Kidney (tissue), 13 donors: ENCODE measurements at regions not wholly inside any gene's neighbourhood (a gene's known extent, or its start where the extent isn't known, plus 50 kb on each side); places are given as distances from the start of the nearest gene placed in this dataset.

Experiments used
- DNase-seq, 5 donors: peaks; one replicate each; pipeline ENCODE4 v3.0.0-alpha.2; 2013 to 2020
- FAIRE-seq: peaks from 2 replicates; lab custom pipeline; 2012; peaks lifted over from hg19 to GRCh38; lab: Jason Lieb, UNC
- H3K27ac ChIP-seq, 2 donors: one replicate each; pipeline ENCODE4 v1.7.0; 2013; ENCODE audit warnings: low read depth in 2 of 2, low read length in 2 of 2, inconsistent platforms in 1 of 2
- H3K27me3 ChIP-seq: one replicate; pipeline ENCODE4 v1.7.1; 2013; ENCODE audit warnings: low read length, inconsistent platforms; ENCODE audit not compliant: control insufficient read depth, insufficient read depth
- H3K36me3 ChIP-seq, 3 donors: one replicate each; pipeline versions ENCODE4 v1.7.0 to v1.7.1; 2013; ENCODE audit warnings: low read length in 3 of 3, control low read depth in 1 of 3, inconsistent platforms in 1 of 3; ENCODE audit not compliant: insufficient read depth in 3 of 3, control insufficient read depth in 2 of 3
- H3K4me1 ChIP-seq, 3 donors: one replicate each; pipeline versions ENCODE4 v1.7.0 to v1.7.1; 2013; ENCODE audit warnings: low read length in 3 of 3, inconsistent platforms in 1 of 3, low read depth in 1 of 3; ENCODE audit not compliant: control insufficient read depth in 2 of 3, insufficient read depth in 2 of 3
- H3K4me3 ChIP-seq, 3 donors: one replicate each; pipeline versions ENCODE4 v1.7.0 to v1.8.1; 2013; ENCODE audit warnings: low read length in 3 of 3, control low read depth in 1 of 3, inconsistent platforms in 1 of 3
- H3K9ac ChIP-seq, 3 donors: one replicate each; pipeline versions ENCODE4 v1.7.0 to v1.7.1; 2013; ENCODE audit warnings: low read length in 3 of 3, control low read depth in 1 of 3, inconsistent platforms in 1 of 3
- H3K9me3 ChIP-seq, 3 donors: one replicate each; pipeline versions ENCODE4 v1.7.0 to v1.7.1; 2013; ENCODE audit warnings: low read length in 3 of 3, control low read depth in 1 of 3, inconsistent platforms in 1 of 3; ENCODE audit not compliant: control insufficient read depth in 2 of 3, insufficient read depth in 1 of 3
- intact Hi-C: fragments of 100-400 bp; cut with DNase I; formaldehyde crosslinking; loops from one replicate; pipeline ENCODE4 v1.11.1; 2022
- TF ChIP-seq, protein P1 (sequence below): IDR thresholded peaks from 3 replicates; pipeline ENCODE4 v1.5.1; 2012; ENCODE audit warnings: mild to moderate bottlenecking, moderate library complexity, borderline replicate concordance; ENCODE audit not compliant: insufficient read depth; ENCODE audit errors: extremely low read depth
- donor health status: control.
- donor health status: control.
- donor health status: control.
- donor health status: control.
- donor health status: control.
- donor health status: DM: yes; HTN: yes; CAD: no.
- donor health status: Normal renal cell carcinoma (clear cell type).

DNA sequence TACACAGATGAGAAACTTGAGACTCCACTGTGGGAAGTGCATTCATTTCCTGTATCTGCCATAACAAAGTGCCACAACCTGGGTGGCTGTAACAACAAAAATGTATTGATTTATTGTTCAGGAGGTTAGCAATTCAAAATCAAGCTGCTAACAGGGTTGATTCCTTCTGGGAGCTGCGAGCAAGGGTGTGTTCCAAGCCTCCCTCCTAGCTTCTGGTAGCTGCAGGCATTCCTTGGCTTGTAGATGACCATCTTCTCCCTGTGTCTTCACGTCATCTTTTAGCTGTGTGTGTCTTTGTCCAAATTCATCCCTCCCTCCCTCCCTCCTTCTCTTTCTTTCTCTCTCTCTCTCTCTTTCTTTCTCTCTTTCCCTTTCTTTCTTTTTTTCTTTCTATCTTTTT lies 258.1 kb downstream of the MSX2 start:
- H3K4me3 ChIP-seq: no peak overlapping the region
- no peaks in the 10 kb centered on the region for H3K27me3 ChIP-seq

DNA sequence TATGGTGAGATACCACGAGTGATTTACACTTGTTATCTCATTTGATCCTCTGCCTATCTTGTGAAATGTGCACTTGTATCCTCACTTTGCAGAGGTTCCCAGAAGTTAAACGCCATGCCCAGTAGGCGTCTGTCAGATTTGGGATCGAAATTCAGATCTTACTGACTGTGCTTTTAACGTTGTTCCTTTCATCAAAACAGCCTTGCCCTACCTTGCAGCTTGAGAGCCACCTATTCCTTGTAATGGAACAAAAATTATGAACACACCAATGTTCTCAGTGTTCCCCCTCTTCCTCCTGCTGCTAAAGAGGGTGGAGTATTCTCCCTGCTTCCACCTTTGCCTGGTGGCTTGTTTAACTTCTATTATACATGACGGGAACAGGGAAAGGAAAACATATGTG lies 257.0 kb downstream of the MSX2 start:
- Histone ChIP-seq H3K27me3 (no peaks in the 10 kb centered on the region), H3K9me3 (no peaks in the 10 kb centered on the region), H3K9ac (no peak overlapping the region), H3K4me1 (no peaks in the 10 kb centered on the region), H3K27ac (no peak overlapping the region), H3K36me3 (no peaks in the 10 kb centered on the region), H3K4me3 (no peak overlapping the region)
- no peak for FAIRE-seq
- DNase-seq: no peak
- TF ChIP-seq, protein P1, sequence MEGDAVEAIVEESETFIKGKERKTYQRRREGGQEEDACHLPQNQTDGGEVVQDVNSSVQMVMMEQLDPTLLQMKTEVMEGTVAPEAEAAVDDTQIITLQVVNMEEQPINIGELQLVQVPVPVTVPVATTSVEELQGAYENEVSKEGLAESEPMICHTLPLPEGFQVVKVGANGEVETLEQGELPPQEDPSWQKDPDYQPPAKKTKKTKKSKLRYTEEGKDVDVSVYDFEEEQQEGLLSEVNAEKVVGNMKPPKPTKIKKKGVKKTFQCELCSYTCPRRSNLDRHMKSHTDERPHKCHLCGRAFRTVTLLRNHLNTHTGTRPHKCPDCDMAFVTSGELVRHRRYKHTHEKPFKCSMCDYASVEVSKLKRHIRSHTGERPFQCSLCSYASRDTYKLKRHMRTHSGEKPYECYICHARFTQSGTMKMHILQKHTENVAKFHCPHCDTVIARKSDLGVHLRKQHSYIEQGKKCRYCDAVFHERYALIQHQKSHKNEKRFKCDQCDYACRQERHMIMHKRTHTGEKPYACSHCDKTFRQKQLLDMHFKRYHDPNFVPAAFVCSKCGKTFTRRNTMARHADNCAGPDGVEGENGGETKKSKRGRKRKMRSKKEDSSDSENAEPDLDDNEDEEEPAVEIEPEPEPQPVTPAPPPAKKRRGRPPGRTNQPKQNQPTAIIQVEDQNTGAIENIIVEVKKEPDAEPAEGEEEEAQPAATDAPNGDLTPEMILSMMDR: no peak
- intact Hi-C loops: no loop called here

More for the DNA sequence above, 258.1 kb downstream of the MSX2 start:
- Histone ChIP-seq H3K27ac (no peak overlapping the region), H3K4me1 (no peaks in the 10 kb centered on the region), H3K9ac (no peak overlapping the region), H3K36me3 (no peaks in the 10 kb centered on the region), H3K9me3 (no peaks in the 10 kb centered on the region)
- TF ChIP-seq, protein P1: no peak
- no peak for FAIRE-seq
- intact Hi-C loops: no loop called here
- peak in 1 of 5 donors; percentile 16 for DNase-seq

DNA sequence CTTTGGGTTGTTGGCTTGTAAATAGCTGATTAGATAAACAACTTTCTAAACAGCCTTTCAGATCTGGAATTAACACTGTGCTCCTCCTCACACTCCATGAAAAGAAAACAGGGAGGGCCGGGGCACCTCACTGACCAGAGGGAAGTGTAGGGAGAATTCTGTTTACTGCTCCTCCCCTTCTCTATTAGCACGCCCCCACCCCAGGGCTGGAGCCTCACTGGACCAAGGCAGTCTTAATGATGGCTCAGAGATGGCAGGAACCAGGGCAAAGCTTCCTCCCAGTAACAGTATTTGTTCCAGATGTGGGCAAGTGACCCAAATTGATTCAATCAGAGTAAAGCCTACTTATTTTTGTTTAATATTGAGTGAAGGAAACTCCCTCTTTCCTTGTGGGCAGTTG lies 256.6 kb downstream of the MSX2 start:
- DNase-seq: peak in 1 of 5 donors; percentile 17
- TF ChIP-seq, protein P1: no peak

DNA sequence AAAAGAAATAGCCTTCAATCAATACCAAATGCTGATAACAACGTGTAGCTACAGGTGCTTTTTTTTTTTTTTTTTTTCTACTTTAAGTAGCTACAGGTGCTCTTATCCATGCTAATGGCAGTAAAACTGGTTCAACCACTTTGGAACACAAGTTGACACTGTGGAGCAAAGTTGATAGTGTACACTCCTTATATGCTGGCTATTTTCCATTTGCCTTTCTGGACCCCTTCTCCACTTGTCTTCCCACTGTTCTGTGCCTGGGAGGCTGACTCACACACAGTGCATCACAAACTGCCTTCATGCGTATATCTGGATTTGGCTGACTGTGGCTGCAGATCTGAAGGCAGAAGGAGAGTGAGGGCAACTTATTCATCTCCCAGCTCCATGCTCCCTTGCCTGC lies 247.9 kb downstream of the MSX2 start:
- Histone ChIP-seq H3K9ac (no peak overlapping the region), H3K36me3 (no peaks in the 10 kb centered on the region), H3K4me3 (no peak overlapping the region), H3K4me1 (no peaks in the 10 kb centered on the region), H3K9me3 (no peaks in the 10 kb centered on the region), H3K27ac (no peak overlapping the region), H3K27me3 (no peaks in the 10 kb centered on the region)
- no peak for FAIRE-seq
- DNase-seq: peak in 2 of 5 donors; percentile 38 to 39
- TF ChIP-seq, protein P1: no peak
- intact Hi-C loops: no loop called here

More for the DNA sequence above, 256.6 kb downstream of the MSX2 start:
- Histone ChIP-seq H3K4me3 (no peak overlapping the region), H3K9me3 (no peaks in the 10 kb centered on the region), H3K4me1 (no peaks in the 10 kb centered on the region), H3K9ac (no peak overlapping the region), H3K36me3 (no peaks in the 10 kb centered on the region), H3K27ac (no peak overlapping the region), H3K27me3 (no peaks in the 10 kb centered on the region)
- FAIRE-seq: no peak
- intact Hi-C loops: no loop called here
